ENCODE measurements at regions not wholly inside any gene's neighbourhood (a gene's known extent, or its start where the extent isn't known, plus 50 kb on each side); places are given as distances from the start of the nearest gene placed in this dataset.

DNA sequence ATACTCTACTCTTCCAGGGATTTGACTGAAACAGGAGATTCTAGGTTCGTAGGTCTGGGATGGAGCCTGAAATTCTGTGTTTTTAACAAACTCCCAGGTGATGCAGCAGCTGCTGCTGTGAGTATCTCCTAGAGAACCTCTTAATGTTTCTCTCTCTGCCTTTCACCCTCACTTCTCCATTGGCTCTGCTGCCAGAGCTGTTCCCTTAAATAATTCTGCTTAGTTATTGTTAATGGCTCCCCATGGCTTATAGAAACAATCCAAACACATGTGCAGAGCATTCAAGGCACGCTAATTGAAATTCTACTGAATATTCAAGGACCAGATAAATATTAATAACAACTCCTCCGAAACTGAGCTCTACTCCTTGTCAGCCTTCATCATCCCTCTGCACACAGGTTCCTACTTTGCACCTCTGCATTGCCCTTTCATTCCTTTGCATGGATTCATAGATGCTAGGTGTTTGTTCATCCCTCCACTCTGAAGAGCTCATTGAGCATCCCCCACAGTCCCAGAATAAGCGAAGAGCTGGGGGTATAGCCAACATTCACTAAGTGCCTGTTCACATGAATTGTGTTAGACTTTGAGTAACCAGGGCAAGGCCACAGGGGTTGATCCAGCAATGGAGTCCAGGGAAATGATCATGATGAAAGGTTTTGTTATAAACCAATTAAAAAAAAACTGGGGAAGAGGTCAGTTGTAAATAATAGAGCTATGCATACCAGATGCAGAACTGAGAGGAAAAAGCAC is 488.4 kb upstream of the JAG1 start:
- Histone ChIP-seq H3K27me3 (replicated peaks; ENCODE audit: control insufficient read depth, insufficient read depth, low read length) (no peaks in the 10 kb centered on the region), H3K4me3 (replicated peaks; ENCODE audit: low read depth, low read length) (no peak overlapping the region), H3K36me3 (ENCODE audit: control insufficient read depth, insufficient read depth, low read length) (no peaks in the 10 kb centered on the region)
- TF ChIP-seq, protein P1, sequence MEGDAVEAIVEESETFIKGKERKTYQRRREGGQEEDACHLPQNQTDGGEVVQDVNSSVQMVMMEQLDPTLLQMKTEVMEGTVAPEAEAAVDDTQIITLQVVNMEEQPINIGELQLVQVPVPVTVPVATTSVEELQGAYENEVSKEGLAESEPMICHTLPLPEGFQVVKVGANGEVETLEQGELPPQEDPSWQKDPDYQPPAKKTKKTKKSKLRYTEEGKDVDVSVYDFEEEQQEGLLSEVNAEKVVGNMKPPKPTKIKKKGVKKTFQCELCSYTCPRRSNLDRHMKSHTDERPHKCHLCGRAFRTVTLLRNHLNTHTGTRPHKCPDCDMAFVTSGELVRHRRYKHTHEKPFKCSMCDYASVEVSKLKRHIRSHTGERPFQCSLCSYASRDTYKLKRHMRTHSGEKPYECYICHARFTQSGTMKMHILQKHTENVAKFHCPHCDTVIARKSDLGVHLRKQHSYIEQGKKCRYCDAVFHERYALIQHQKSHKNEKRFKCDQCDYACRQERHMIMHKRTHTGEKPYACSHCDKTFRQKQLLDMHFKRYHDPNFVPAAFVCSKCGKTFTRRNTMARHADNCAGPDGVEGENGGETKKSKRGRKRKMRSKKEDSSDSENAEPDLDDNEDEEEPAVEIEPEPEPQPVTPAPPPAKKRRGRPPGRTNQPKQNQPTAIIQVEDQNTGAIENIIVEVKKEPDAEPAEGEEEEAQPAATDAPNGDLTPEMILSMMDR (IDR thresholded peaks at IDR 0.05; ENCODE audit: insufficient read depth, low read length, poor library complexity, severe bottlenecking), result no peak
- no peak for DNase-seq (ENCODE audit: extremely low read depth, insufficient read length)

DNA sequence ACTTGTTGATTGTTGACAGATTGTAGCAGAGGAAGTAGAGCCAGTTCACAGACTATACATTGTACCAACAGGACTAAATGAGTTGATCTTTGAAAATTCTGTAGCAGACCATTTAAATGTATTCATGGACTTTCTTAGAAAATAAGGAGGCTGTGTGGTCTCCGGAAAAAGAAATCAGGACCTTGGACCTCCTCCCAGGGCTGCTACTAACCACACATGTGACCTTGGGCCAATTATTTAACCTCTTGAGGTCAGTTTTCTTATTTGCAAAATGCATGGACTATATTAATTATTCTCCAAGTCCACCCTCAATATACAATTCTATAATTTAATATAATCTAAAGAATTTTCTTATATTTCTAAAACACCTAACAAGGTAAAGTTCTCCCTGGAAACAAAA is 492.0 kb upstream of the JAG1 start:
- H3K4me3 ChIP-seq (replicated peaks; ENCODE audit: low read depth, low read length), result no peak overlapping the region
- no peaks in the 10 kb centered on the region for H3K27me3 ChIP-seq (replicated peaks; ENCODE audit: control insufficient read depth, insufficient read depth, low read length)
- H3K36me3 ChIP-seq (ENCODE audit: control insufficient read depth, insufficient read depth, low read length), result no peaks in the 10 kb centered on the region
- no peak for DNase-seq (ENCODE audit: extremely low read depth, insufficient read length)
- TF ChIP-seq, protein P1 (IDR thresholded peaks at IDR 0.05; ENCODE audit: insufficient read depth, low read length, poor library complexity, severe bottlenecking), result no peak

DNA sequence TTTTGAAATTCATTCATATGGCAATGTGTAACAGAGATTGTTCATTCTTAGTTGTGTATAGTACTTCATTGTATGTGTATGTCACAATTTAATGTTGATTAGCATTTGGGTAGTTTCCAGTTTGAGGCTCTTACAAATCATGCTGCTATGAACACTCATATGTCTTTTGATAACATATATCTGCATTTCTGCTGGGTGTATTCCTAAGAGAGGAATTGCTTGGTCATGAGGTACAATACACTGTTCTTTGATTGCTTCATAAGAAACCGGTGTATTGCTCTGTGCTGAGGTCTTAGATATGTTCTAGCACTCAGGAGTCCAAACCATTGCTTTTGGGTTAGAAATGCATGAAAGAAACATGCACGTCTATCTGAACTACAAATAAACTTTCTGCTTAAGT is 492.9 kb upstream of the JAG1 start:
- DNase-seq (ENCODE audit: extremely low read depth, insufficient read length), result no peak
- no peaks in the 10 kb centered on the region for H3K36me3 ChIP-seq (ENCODE audit: control insufficient read depth, insufficient read depth, low read length)
- TF ChIP-seq, protein P1 (IDR thresholded peaks at IDR 0.05; ENCODE audit: insufficient read depth, low read length, poor library complexity, severe bottlenecking), result no peak
- H3K4me3 ChIP-seq (replicated peaks; ENCODE audit: low read depth, low read length), result no peak overlapping the region
- H3K27me3 ChIP-seq (replicated peaks; ENCODE audit: control insufficient read depth, insufficient read depth, low read length), result no peaks in the 10 kb centered on the region

DNA sequence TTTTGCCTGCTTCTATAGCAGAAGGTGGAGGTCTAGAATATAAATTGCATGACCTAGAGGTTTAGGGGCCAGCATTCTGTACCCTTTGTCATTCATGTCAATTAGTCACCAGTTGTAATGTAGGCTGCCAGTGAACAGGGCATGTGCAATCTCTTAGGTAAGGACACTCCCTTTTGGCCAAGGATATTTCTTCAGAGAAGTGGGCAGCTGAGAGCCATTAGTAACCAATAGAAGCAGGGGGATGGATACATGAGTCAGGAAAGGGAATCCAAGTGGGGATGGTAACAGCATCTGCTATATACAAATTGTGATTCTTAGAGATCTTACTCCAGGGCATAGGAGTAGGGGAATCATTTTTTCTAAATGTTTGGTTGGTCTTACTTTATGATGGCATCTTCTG is 494.2 kb upstream of the JAG1 start:
- Histone ChIP-seq H3K27me3 (replicated peaks; ENCODE audit: control insufficient read depth, insufficient read depth, low read length) (no peaks in the 10 kb centered on the region), H3K4me3 (replicated peaks; ENCODE audit: low read depth, low read length) (no peak overlapping the region), H3K36me3 (ENCODE audit: control insufficient read depth, insufficient read depth, low read length) (no peaks in the 10 kb centered on the region)
- TF ChIP-seq, protein P1 (IDR thresholded peaks at IDR 0.05; ENCODE audit: insufficient read depth, low read length, poor library complexity, severe bottlenecking), result no peak
- DNase-seq (ENCODE audit: extremely low read depth, insufficient read length), result no peak

DNA sequence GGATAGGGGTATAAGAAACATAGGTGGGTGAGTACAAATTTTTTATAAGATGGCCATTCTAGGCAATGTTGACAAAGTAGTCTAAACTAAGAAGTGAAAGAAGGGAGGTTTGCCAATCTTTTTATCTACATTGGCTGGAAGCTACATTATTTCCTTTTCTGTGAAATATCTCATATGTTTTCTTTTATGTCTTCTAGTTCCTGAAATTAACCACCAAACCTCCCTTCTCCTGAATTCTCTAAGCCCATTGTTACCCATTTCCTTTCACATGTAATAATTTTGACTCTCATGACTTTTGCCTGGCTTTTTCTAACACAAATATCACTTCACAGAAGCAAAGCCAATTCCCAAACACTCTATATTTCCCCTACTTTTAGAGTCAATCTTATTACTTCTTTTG is 496.2 kb upstream of the JAG1 start:
- no peak for DNase-seq (ENCODE audit: extremely low read depth, insufficient read length)
- H3K4me3 ChIP-seq (replicated peaks; ENCODE audit: low read depth, low read length), result no peak overlapping the region
- TF ChIP-seq, protein P1 (IDR thresholded peaks at IDR 0.05; ENCODE audit: insufficient read depth, low read length, poor library complexity, severe bottlenecking), result no peak
- H3K36me3 ChIP-seq (ENCODE audit: control insufficient read depth, insufficient read depth, low read length), result no peaks in the 10 kb centered on the region
- no peaks in the 10 kb centered on the region for H3K27me3 ChIP-seq (replicated peaks; ENCODE audit: control insufficient read depth, insufficient read depth, low read length)

DNA sequence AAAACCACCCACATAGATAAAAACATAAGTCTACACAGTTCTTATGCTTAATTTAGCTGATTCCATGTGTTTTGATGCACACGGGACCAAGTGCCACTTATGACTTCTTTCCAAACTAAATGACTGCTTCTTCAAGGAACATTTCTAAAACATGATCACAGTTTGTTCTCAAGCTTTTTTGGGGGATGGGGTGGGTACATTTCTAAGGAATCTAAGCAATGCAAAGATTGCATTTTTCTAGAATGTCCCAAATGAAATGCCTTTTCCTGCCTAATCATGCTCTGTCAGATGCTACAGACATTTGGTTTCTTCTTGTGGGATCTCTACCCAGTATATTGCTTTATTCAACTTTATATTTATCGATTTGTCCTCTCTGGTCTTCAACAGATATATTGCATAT is 496.8 kb upstream of the JAG1 start:
- TF ChIP-seq, protein P1 (IDR thresholded peaks at IDR 0.05; ENCODE audit: insufficient read depth, low read length, poor library complexity, severe bottlenecking), result no peak
- DNase-seq (ENCODE audit: extremely low read depth, insufficient read length), result no peak
- Histone ChIP-seq H3K4me3 (replicated peaks; ENCODE audit: low read depth, low read length) (no peak overlapping the region), H3K36me3 (ENCODE audit: control insufficient read depth, insufficient read depth, low read length) (no peaks in the 10 kb centered on the region), H3K27me3 (replicated peaks; ENCODE audit: control insufficient read depth, insufficient read depth, low read length) (no peaks in the 10 kb centered on the region)
